H1 (cell line): ENCODE measurements at regions not wholly inside any gene's neighbourhood (a gene's known extent, or its start where the extent isn't known, plus 50 kb on each side); places are given as distances from the start of the nearest gene placed in this dataset.

Experiments
- CTCF ChIA-PET: fragments of 300-600 bp; sonication (Branson Sonifier 250); formaldehyde crosslinking; loops from one replicate; lab custom pipeline; 2021; ENCODE audit not compliant: partially characterized antibody; lab: Charles Lee
- POLR2A ChIA-PET: fragments of 300-600 bp; sonication (Branson Sonifier 250); formaldehyde crosslinking; loops from one replicate; lab custom pipeline; 2021; ENCODE audit warnings: inconsistent platforms; ENCODE audit not compliant: partially characterized antibody; lab: Charles Lee
- DNase-seq, 2 experiments: peaks; one replicate each; pipeline versions ENCODE4 v3.0.0 to v3.0.0-alpha.2; 2010 to 2022; ENCODE audit warnings: low spot score in 2 of 2, low read depth in 1 of 2, mixed read lengths in 1 of 2
- FAIRE-seq: peaks from 2 replicates; lab custom pipeline; 2011; peaks lifted over from hg19 to GRCh38; lab: Jason Lieb, UNC
- H2AFZ ChIP-seq: 2 replicates; pipeline ENCODE4 v1.8.1; 2012; ENCODE audit warnings: low read length, inconsistent platforms
- H2AK5ac ChIP-seq: 2 replicates; pipeline ENCODE4 v1.6.1; 2013; ENCODE audit warnings: low read depth, low read length
- H2BK120ac ChIP-seq: replicated peaks from 2 replicates; pipeline ENCODE3; 2013; ENCODE audit warnings: low read depth, low read length, inconsistent platforms
- H2BK12ac ChIP-seq: 2 replicates; pipeline ENCODE4 v1.6.1; 2013; ENCODE audit warnings: low read depth, low read length
- H2BK15ac ChIP-seq: 2 replicates; pipeline ENCODE4 v1.6.1; 2013; ENCODE audit warnings: low read length
- H2BK20ac ChIP-seq: 2 replicates; pipeline ENCODE4 v1.6.1; 2013; ENCODE audit warnings: low read length
- H2BK5ac ChIP-seq: 2 replicates; pipeline ENCODE4 v1.6.1; 2013; ENCODE audit warnings: low read depth, low read length
- H3K14ac ChIP-seq: 2 replicates; pipeline ENCODE4 v1.6.1; 2013; ENCODE audit warnings: inconsistent platforms; ENCODE audit not compliant: insufficient read length
- H3K18ac ChIP-seq: 2 replicates; pipeline ENCODE4 v1.6.1; 2013; ENCODE audit warnings: low read length; ENCODE audit errors: extremely low read depth
- H3K23ac ChIP-seq: 2 replicates; pipeline ENCODE4 v1.6.1; 2013; ENCODE audit warnings: inconsistent platforms; ENCODE audit not compliant: insufficient read length
- H3K23me2 ChIP-seq: 2 replicates; pipeline ENCODE4 v1.6.1; 2013; ENCODE audit warnings: low read depth, low read length
- H3K27ac ChIP-seq: 2 replicates; pipeline ENCODE4 v1.6.1; 2011; ENCODE audit warnings: low read depth, low read length, inconsistent platforms
- H3K27me3 ChIP-seq, 4 experiments: replicated peaks in 1 of 4; 1 replicate in 1 of 4; 2 replicates in 3 of 4; pipeline versions ENCODE4 v1.6.1 to v1.8.1; 2011 to 2013; ENCODE audit warnings: low read length in 3 of 4, mild to moderate bottlenecking in 3 of 4, inconsistent platforms in 2 of 4, mixed read lengths in 2 of 4, moderate library complexity in 1 of 4; ENCODE audit not compliant: control insufficient read depth in 3 of 4, insufficient read depth in 3 of 4; ENCODE audit errors: extremely low read depth in 1 of 4
- H3K36me3 ChIP-seq, 4 experiments: 2 replicates each; pipeline versions ENCODE4 v1.6.1 to v1.8.1; 2011 to 2013; ENCODE audit warnings: mild to moderate bottlenecking in 4 of 4, low read length in 3 of 4, moderate library complexity in 2 of 4, control low read depth in 1 of 4, inconsistent platforms in 1 of 4; ENCODE audit not compliant: insufficient read depth in 4 of 4, control insufficient read depth in 2 of 4
- H3K4ac ChIP-seq: replicated peaks from 2 replicates; pipeline ENCODE3; 2013; ENCODE audit warnings: low read length, low read depth, mixed read lengths, inconsistent platforms; ENCODE audit not compliant: insufficient read length
- H3K4me1 ChIP-seq, 4 experiments: replicated peaks in 1 of 4; 1 replicate in 1 of 4; 2 replicates in 3 of 4; pipeline versions ENCODE4 v1.6.1 to v1.8.1; 2011 to 2013; ENCODE audit warnings: low read length in 3 of 4, inconsistent platforms in 2 of 4, mixed read lengths in 1 of 4; ENCODE audit not compliant: insufficient read depth in 4 of 4, control insufficient read depth in 3 of 4
- H3K4me2 ChIP-seq, 2 experiments: 2 replicates each; pipeline versions ENCODE4 v1.6.1 to v1.8.1; 2011 to 2013; ENCODE audit warnings: low read depth in 2 of 2, low read length in 2 of 2, control low read depth in 1 of 2, inconsistent platforms in 1 of 2, mild to moderate bottlenecking in 1 of 2; ENCODE audit not compliant: insufficient read depth in 1 of 2
- H3K4me3 ChIP-seq, 4 experiments: fragments of 200-600, 300-600 bp in 1 of 4; sonication (generic), shearing (Covaris generic), sonication (Bioruptor Twin) in 1 of 4; 2 replicates each; pipeline versions ENCODE4 v1.5.1 to v1.8.1; 2011 to 2016; ENCODE audit warnings: low read length in 4 of 4, low read depth in 3 of 4, control low read depth in 2 of 4, inconsistent platforms in 2 of 4, mild to moderate bottlenecking in 2 of 4, mixed read lengths in 1 of 4, moderate library complexity in 1 of 4; ENCODE audit not compliant: insufficient read depth in 2 of 4; ENCODE audit errors: extremely low read depth in 1 of 4
- H3K56ac ChIP-seq: replicated peaks from 2 replicates; pipeline ENCODE3; 2013; ENCODE audit warnings: low read depth, mild to moderate bottlenecking, mixed read lengths, low read length, inconsistent platforms; ENCODE audit not compliant: insufficient read length
- H3K79me1 ChIP-seq: 2 replicates; pipeline ENCODE4 v1.6.1; 2013; ENCODE audit warnings: low read depth, low read length, control low read depth
- H3K79me2 ChIP-seq, 2 experiments: 2 replicates each; pipeline versions ENCODE4 v1.6.1 to v1.8.1; 2012 to 2013; ENCODE audit warnings: low read length in 2 of 2, mild to moderate bottlenecking in 2 of 2, inconsistent platforms in 1 of 2; ENCODE audit not compliant: insufficient read depth in 2 of 2, control insufficient read depth in 1 of 2
- H3K9ac ChIP-seq, 4 experiments: replicated peaks in 1 of 4; 1 replicate in 1 of 4; 2 replicates in 3 of 4; pipeline versions ENCODE4 v1.6.1 to v1.8.1; 2011 to 2013; ENCODE audit warnings: low read depth in 3 of 4, low read length in 3 of 4, control low read depth in 2 of 4, mild to moderate bottlenecking in 2 of 4, moderate library complexity in 2 of 4, inconsistent platforms in 1 of 4; ENCODE audit errors: extremely low read depth in 1 of 4
- H3K9me3 ChIP-seq, 2 experiments: 2 replicates each; pipeline versions ENCODE4 v1.6.1 to v1.8.1; 2012 to 2013; ENCODE audit warnings: mild to moderate bottlenecking in 2 of 2, moderate library complexity in 2 of 2, control low read depth in 1 of 2, inconsistent platforms in 1 of 2, low read depth in 1 of 2, low read length in 1 of 2, mixed read lengths in 1 of 2; ENCODE audit not compliant: insufficient read depth in 2 of 2
- H4K20me1 ChIP-seq, 2 experiments: replicated peaks in 1 of 2; 2 replicates each; pipeline versions ENCODE3 to v1.8.1; 2011 to 2013; ENCODE audit warnings: inconsistent platforms in 2 of 2, low read length in 2 of 2, mild to moderate bottlenecking in 1 of 2; ENCODE audit not compliant: insufficient read depth in 2 of 2, control insufficient read depth in 1 of 2
- H4K5ac ChIP-seq: 2 replicates; pipeline ENCODE4 v1.6.1; 2013; ENCODE audit warnings: low read length, low read depth, mixed read lengths, inconsistent platforms; ENCODE audit not compliant: insufficient read length
- H4K8ac ChIP-seq: 2 replicates; pipeline ENCODE4 v1.8.0; 2013; ENCODE audit warnings: mild to moderate bottlenecking, moderate library complexity, low read length, inconsistent platforms; ENCODE audit not compliant: insufficient read depth; ENCODE audit errors: extremely low read depth
- H4K91ac ChIP-seq: replicated peaks from 2 replicates; pipeline ENCODE3; 2013; ENCODE audit warnings: low read length, mixed read lengths, inconsistent platforms; ENCODE audit not compliant: insufficient read length
- ATF3 ChIP-seq: IDR thresholded peaks from 2 replicates; pipeline ENCODE4 v1.6.1; 2011; ENCODE audit warnings: low read depth, mild to moderate bottlenecking, low read length; ENCODE audit not compliant: insufficient read depth
- CBX5 ChIP-seq: fragments of 300-800, 300-1000 bp; sonication (generic); IDR thresholded peaks from 2 replicates; pipeline ENCODE4 v1.7.1; 2016; ENCODE audit warnings: antibody characterized with exemption, low read length, low read depth
- CREB1 ChIP-seq: IDR thresholded peaks from 2 replicates; pipeline ENCODE4 v1.6.1; 2012; ENCODE audit warnings: inconsistent platforms
- HDAC2 ChIP-seq, 2 experiments: fragments of 300-600 bp in 1 of 2; sonication (generic) in 1 of 2; IDR thresholded peaks; 2 replicates each; pipeline ENCODE4 v1.6.1; 2011 to 2012; ENCODE audit warnings: low read depth in 2 of 2, low read length in 2 of 2, mild to moderate bottlenecking in 2 of 2, moderate library complexity in 2 of 2, borderline replicate concordance in 1 of 2, inconsistent platforms in 1 of 2
- SIX5 ChIP-seq: IDR thresholded peaks from 2 replicates; pipeline ENCODE4 v1.6.1; 2011; ENCODE audit warnings: mild to moderate bottlenecking, low read depth, low read length
- TCF12 ChIP-seq: IDR thresholded peaks from 2 replicates; pipeline ENCODE4 v1.6.1; 2011; ENCODE audit warnings: low read depth, mild to moderate bottlenecking, low read length
- WGBS, 2 experiments: shearing (Covaris generic) in 1 of 2; methylation state at CpG; one replicate each; pipeline versions ENCODE4 v1.1.6 to v1.1.7; 2013 to 2015; ENCODE audit warnings: low lambda C conversion rate in 2 of 2, mixed read lengths in 2 of 2, inconsistent platforms in 1 of 2, low coverage in 1 of 2, missing lambda C conversion rate in 1 of 2; ENCODE audit not compliant: insufficient replicate concordance in 2 of 2, insufficient coverage in 1 of 2, insufficient read length in 1 of 2; ENCODE audit errors: extremely low coverage in 1 of 2, missing lambda C conversion rate in 1 of 2; 5-methylcytosine and 5-hydroxymethylcytosine counted together
- TF ChIP-seq, protein P1 (sequence below): IDR thresholded peaks from 2 replicates; pipeline ENCODE4 v1.6.1; 2011; ENCODE audit warnings: low read length, improper control_type of control experiment
- TF ChIP-seq, protein P2 (sequence below), 3 experiments: IDR thresholded peaks; 1 replicate in 2 of 3; 2 replicates in 1 of 3; pipeline versions ENCODE4 v1.5.1 to v1.6.1; 2011; ENCODE audit warnings: low read length in 3 of 3, mild to moderate bottlenecking in 3 of 3, inconsistent platforms in 2 of 3, low read depth in 1 of 3, moderate library complexity in 1 of 3; ENCODE audit not compliant: insufficient read depth in 1 of 3; ENCODE audit errors: control extremely low read depth in 1 of 3
- TF ChIP-seq, protein P3 (sequence below): IDR thresholded peaks from 2 replicates; pipeline ENCODE4 v1.6.1; 2012; ENCODE audit warnings: inconsistent platforms

DNA sequence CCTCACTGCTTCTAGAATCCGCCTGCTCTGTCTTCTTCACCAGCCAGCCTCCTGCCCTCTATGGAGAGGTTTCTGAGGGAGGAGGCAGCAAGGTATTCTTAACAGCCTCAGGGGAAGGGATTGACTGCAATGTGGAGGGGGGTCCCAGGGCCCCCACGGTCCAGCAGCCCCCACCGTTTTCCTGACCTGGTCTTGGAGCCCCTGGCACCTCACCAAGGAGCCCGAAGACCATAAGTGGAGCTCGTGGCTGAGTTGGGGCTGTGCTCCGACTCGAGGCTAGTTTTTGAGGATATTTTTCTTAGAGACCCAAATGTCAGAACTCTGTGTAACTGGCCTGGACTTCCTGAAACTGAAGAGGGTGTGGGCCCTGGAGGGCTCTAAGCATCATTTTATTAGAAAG is 590.0 kb downstream of the BRD1 start:
- no peak overlapping the region for H3K9ac ChIP-seq
- H3K18ac ChIP-seq, result no peak overlapping the region
- H3K27ac ChIP-seq, result no peak overlapping the region
- WGBS, 2 experiments, result 69% methylated on average over 4 of the region's 7 CpGs; no CpG with 5 or more reads in 1 of the 2 experiments
- H4K91ac ChIP-seq, result no peak overlapping the region
- no peaks in the 10 kb centered on the region for H3K36me3 ChIP-seq
- H3K79me1 ChIP-seq, result no peaks in the 10 kb centered on the region
- no peak overlapping the region for H4K8ac ChIP-seq
- H3K56ac ChIP-seq, result no peak overlapping the region
- H3K4me2 ChIP-seq, result no peak overlapping the region
- CTCF ChIA-PET, result interaction anchor here (0.7 to 0.9 kb wide), 2 partner anchors 67 to 191 kb away, joined by 3 to 4 read pairs; no protein-coding TSS in a partner anchor
- POLR2A ChIA-PET, result no interaction called here
- no peak overlapping the region for H3K23ac ChIP-seq
- H3K4ac ChIP-seq, result no peak overlapping the region
- H4K5ac ChIP-seq, result no peak overlapping the region
- H2BK20ac ChIP-seq, result no peak overlapping the region
- no peak overlapping the region for H2BK12ac ChIP-seq
- H2BK5ac ChIP-seq, result no peak overlapping the region
- H3K23me2 ChIP-seq, result peaks cover 2% of the 10 kb centered on the region; the same call in 1 of the 2 replicates
- H2BK15ac ChIP-seq, result no peak overlapping the region
- no peak overlapping the region for H2AFZ ChIP-seq
- no peak overlapping the region for H2BK120ac ChIP-seq
- no peak overlapping the region for H3K4me3 ChIP-seq
- H3K9me3 ChIP-seq, result no peaks in the 10 kb centered on the region
- no peaks in the 10 kb centered on the region; a peak in 1 of 7 replicates for H3K4me1 ChIP-seq
- H3K79me2 ChIP-seq, result no peaks in the 10 kb centered on the region
- H2AK5ac ChIP-seq, result no peak overlapping the region
- DNase-seq (peak in 1 of 2 experiments; percentile 23), FAIRE-seq (no peak)
- no peak for TF ChIP-seq CREB1
- no peak for TF ChIP-seq HDAC2 (IDR thresholded peaks at IDR 0.05; ENCODE audit: borderline replicate concordance in 1 of 2, low read depth in 2 of 2, low read length in 2 of 2)
- no peak for TF ChIP-seq CBX5
- TF ChIP-seq, protein P1, sequence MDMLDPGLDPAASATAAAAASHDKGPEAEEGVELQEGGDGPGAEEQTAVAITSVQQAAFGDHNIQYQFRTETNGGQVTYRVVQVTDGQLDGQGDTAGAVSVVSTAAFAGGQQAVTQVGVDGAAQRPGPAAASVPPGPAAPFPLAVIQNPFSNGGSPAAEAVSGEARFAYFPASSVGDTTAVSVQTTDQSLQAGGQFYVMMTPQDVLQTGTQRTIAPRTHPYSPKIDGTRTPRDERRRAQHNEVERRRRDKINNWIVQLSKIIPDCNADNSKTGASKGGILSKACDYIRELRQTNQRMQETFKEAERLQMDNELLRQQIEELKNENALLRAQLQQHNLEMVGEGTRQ, result no peak
- no peak for TF ChIP-seq ATF3
- TF ChIP-seq, protein P2, sequence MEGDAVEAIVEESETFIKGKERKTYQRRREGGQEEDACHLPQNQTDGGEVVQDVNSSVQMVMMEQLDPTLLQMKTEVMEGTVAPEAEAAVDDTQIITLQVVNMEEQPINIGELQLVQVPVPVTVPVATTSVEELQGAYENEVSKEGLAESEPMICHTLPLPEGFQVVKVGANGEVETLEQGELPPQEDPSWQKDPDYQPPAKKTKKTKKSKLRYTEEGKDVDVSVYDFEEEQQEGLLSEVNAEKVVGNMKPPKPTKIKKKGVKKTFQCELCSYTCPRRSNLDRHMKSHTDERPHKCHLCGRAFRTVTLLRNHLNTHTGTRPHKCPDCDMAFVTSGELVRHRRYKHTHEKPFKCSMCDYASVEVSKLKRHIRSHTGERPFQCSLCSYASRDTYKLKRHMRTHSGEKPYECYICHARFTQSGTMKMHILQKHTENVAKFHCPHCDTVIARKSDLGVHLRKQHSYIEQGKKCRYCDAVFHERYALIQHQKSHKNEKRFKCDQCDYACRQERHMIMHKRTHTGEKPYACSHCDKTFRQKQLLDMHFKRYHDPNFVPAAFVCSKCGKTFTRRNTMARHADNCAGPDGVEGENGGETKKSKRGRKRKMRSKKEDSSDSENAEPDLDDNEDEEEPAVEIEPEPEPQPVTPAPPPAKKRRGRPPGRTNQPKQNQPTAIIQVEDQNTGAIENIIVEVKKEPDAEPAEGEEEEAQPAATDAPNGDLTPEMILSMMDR (IDR thresholded peaks at IDR 0.05; ENCODE audit: control extremely low read depth in 1 of 3, insufficient read depth in 1 of 3, low read depth in 1 of 3, low read length in 3 of 3), result no peak
- TF ChIP-seq, protein P3, sequence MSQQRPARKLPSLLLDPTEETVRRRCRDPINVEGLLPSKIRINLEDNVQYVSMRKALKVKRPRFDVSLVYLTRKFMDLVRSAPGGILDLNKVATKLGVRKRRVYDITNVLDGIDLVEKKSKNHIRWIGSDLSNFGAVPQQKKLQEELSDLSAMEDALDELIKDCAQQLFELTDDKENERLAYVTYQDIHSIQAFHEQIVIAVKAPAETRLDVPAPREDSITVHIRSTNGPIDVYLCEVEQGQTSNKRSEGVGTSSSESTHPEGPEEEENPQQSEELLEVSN, result no peak
- no peak for TF ChIP-seq SIX5
- no peak for TF ChIP-seq TCF12
- no peaks in the 10 kb centered on the region for H4K20me1 ChIP-seq
- no peaks in the 10 kb centered on the region for H3K27me3 ChIP-seq
- H3K14ac ChIP-seq, result no peak overlapping the region
